NCI-H226 (cell line): ENCODE measurements at regions not wholly inside any gene's neighbourhood (a gene's known extent, or its start where the extent isn't known, plus 50 kb on each side); places are given as distances from the start of the nearest gene placed in this dataset.

ENCODE experiments used
- DNase-seq: peaks from one replicate; pipeline ENCODE4 v3.0.0-alpha.2; 2015

DNA sequence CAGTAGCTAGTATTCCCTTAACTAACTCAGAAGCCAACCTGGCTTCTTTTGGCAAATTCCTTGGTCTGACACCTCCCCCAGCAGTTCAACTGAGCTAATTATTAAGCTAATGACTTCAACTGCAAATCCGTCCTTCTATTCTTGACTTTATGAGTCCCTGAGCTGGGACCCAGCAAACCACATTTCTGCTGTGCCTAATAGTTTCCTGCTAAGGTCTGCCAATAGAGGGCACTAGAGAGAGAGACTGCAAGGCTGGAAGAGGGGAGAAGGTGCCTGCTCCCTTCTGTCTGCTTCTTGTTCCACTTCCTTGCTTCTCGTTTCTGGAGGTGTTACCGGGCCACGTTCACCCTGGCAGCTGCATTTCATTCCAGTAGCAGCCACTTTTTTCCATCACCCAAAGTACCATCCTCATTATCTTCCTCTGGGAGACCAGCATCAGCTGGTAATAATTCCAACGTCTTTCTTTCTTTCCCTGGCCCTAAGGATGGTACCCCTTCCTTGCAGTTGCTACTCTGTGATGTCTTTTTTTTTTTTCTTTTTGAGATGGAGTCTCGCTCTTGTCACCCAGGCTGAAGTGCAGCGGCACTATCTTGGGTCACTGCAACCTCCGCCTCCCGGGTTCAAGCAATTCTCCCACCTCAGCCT lies 352.0 kb downstream of the TNS1 start:
- DNase-seq = peak; percentile 9

DNA sequence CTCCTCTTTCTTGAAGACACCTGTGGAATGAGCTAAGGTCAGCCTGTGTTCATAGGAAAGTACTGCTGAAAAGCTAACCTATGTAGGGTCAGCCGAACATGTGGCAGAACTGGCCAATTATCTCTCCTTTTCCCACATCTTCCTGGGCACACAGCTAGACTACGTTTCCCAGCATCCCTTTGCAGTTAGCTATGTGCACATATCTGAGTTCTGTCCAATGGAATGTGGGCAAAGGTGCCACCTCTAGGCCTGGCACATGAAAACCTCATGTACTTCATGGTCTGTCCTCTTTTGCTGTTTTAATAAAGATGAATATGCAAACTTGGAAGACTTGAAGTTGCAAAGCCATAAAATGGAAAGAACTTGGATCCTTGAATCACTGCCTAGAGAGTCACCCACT lies 352.6 kb downstream of the TNS1 start:
- DNase-seq = peak; percentile 4

DNA sequence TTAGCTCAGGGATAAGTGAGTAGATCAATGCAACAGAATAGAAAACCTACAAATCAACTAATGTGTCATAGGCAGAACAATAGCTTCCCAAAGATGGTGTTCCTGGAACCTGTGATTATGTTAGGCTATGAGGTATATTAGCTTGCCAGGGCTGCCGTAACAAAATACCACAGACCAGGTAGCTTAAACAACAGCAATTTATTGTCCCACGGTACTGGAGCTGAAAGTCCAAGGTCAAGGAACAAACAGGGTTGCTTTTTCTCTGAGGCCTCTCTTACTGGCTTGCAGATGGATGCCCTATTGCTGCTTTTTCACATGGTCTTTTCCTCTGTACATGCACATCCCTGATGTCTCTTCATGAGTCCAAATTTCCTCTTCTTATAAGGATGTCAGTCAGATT lies 354.9 kb downstream of the TNS1 start:
- DNase-seq = no peak

GRCh38 chr2:217647226-217647625 lies 355.6 kb downstream of the TNS1 start:
- no peak for DNase-seq

- peak; percentile 2 for DNase-seq
Observed at GRCh38 chr2:217645896-217646295, 356.9 kb downstream of the TNS1 start.

GRCh38 chr2:217643789-217644301 lies 358.9 kb downstream of the TNS1 start:
- DNase-seq = no peak

- no peak for DNase-seq
Observed at GRCh38 chr2:217642944-217643343, 359.9 kb downstream of the TNS1 start.

DNA sequence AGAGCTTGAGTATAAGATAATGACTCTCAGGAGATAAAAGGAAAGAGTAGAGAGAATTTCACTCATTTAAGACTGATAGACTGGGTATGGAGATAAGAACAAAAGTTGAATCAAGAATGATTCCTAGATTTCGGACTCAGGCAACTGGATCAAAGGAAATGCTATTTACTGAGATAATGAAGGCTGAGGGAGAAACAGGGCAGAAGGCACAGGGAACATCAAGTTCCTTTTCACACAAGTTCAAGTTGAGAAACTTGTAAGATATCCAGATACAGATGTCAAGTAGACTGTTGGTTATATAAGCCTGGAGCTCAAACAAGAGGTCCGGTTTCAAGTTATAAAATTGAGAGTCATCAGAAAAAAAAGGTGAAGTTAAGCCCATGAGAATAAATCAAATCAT lies 360.8 kb downstream of the TNS1 start:
- DNase-seq = no peak

DNA sequence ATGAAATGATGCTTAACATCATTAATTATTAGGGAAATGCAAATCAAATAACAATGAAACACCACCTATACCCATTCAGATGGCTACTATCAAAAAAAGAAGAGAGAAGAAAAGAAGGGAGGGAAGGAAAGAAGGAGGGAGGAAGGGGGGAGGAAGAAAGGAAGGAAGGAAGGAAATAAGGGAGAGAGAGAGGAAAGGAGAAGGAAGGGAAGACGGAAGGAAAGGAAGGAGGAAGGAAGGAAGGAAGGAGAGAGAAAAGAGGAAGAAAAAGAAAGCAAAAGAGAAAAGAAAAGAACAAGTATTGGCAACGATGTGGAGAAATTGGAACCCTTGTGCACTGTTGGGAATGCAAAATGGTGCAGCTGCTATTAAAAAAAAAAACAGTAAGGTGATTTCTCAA lies 363.3 kb downstream of the TNS1 start:
- no peak for DNase-seq

DNA sequence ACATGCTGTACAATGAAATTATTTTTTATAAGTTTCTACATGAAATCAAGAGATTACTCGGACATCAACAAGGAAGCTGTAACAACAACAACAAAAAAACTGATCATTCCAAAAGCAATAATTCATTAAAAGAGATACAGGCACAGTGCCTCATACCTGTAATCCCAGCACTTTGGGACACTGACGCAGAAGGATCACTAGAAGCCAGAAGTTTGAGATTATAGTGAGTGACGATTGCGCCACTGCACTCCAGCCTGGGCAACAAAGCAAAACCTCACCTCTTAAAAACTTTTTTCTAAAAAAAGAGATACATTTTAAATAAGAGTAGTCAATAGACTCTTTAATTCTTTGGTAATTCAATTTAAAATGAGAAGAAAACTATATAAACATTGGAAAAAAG lies 364.3 kb downstream of the TNS1 start:
- no peak for DNase-seq

DNA sequence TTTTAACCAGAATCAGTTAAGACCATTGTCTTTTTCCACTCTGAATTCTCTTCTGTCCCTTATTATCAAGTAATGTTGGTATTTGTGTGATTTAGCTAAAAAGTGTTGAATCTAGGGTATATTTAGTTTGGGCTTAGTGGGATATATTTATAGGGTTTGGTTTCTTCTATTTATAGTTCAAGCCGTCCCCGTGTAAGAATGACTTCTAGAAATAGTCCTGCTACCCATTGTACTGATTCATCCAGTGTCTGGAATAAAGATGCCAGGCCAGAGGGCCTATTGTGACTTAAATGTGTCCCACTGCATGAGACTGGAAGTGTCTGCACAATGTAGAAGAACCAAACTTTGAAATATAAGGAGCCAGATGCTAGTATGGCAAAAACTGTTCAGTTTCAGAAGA lies 364.8 kb downstream of the TNS1 start:
- DNase-seq = no peak

GRCh38 chr2:217636991-217637561 lies 365.7 kb downstream of the TNS1 start:
- DNase-seq = no peak

GRCh38 chr2:217636578-217636977 lies 366.2 kb downstream of the TNS1 start:
- DNase-seq = no peak

GRCh38 chr2:217634871-217635270 lies 367.9 kb downstream of the TNS1 start:
- no peak for DNase-seq

- no peak for DNase-seq
Observed at GRCh38 chr2:217632043-217632442, 370.8 kb downstream of the TNS1 start.

DNA sequence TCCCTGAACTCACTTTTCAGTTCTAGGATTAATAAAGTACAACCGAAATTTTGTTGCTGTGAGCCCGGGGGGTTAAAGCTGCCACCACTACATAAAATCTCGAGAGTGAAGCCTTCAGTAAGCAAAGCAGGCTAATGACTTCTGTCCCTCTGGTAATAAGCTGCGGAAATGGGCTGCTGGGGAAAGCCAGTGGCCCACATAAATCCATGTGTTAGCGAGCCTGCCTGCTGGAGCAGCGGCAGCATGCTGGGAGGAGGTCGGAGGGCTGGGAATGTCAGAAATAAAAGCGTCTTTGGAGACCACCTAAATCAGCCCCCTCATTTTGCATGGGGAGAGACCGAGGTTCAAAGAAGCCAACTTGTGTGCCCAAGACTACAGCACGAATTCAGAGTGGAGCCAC lies 371.7 kb downstream of the TNS1 start:
- no peak for DNase-seq

DNA sequence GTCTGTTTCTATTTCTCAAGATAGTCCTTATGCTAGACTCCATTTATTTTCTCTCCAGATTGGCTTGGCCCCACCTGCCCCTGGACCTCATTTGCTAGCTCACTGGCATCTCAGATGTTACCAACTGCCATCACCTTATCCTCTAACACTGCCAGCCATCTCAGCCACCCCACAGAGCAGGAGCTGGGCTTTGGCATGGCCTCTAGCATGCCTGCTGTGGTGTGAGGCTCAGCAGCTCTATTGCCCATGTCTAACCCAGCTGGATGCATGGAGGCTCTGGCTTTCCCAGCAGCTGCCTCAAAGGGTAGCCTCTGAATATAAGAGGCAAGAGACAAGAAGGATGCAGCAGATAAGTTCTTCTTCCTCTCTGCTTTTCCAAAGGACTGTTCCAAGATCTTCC lies 373.4 kb downstream of the TNS1 start:
- DNase-seq = no peak

DNA sequence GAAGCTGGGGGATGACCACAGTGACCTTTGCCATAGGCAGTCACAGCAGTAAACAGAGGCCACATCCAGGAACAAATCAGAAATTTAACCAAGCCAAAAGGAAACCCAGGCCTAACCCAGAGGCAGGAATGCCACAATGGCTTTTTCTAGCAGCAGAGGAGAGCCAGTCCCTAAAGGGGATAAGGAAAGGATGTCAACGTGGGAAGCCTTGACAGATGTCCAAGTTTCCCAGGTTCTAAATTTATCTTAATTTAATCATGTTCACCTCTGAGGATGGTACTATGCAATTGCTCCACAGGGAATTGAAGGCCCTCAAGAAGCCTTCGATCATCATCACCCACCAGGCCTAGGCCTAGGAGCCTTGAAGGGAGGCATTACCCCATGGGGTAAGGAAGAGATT lies 374.7 kb downstream of the TNS1 start:
- no peak for DNase-seq

- no peak for DNase-seq
Observed at GRCh38 chr2:217626926-217627325, 375.9 kb downstream of the TNS1 start.

- DNase-seq = no peak
Observed at GRCh38 chr2:217625557-217626169, 377.1 kb downstream of the TNS1 start.

- no peak for DNase-seq
Observed at GRCh38 chr2:217623281-217623912, 379.4 kb downstream of the TNS1 start.

DNA sequence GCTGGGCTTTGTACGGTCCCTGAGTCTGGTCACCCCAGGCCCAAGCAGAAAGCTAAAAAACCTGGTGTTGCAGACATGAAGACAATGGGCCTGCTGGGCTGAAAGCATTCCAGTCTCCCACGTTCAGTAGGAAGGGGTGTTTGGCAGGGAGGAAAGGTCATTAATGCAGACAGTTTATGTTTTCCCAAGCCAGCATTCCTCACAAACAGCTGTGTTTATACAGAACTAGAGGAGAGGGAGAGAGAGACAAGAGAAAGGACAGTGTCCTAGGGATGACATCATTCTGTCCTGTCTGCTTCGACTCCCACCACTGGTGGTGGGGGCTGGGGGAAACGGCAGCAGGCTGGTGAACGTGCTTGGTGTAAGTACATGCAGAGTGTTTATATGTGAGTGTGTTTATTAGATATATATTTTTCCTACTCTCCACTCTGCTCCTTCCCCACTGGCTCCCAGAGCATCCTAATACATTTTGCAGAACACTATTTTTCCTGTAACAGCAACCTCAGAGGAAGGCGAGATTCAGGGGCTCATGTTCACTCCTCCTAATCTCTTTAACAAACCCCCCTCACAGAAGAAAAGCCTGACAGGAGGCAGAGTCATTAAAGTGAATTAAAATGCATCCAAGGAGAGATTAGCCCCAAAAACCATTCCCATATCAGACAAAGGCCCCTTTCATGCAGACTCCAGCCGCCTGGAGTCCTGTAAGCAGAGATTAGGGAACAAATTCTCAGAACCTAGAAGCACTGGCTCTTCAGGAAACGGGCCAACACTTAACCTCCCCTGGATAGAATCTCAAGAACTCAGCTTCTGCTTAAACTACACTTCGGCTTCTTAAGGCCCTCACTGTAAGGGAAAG lies 380.4 kb downstream of the TNS1 start:
- no peak for DNase-seq

GRCh38 chr2:217621391-217621801 lies 381.4 kb downstream of the TNS1 start:
- no peak for DNase-seq
